Liver (tissue), 3 donors: ENCODE measurements at regions not wholly inside any gene's neighbourhood (a gene's known extent, or its start where the extent isn't known, plus 50 kb on each side); places are given as distances from the start of the nearest gene placed in this dataset.

Experiments used
- GABPA ChIP-seq, 2 donors: IDR thresholded peaks in 1 of 2; conservative IDR thresholded peaks in 1 of 2; 2 replicates each; pipeline ENCODE4 v1.6.1; 2016; ENCODE audit warnings: antibody characterized with exemption in 2 of 2, mild to moderate bottlenecking in 1 of 2, moderate library complexity in 1 of 2
- RXRA ChIP-seq, 2 donors: IDR thresholded peaks; 2 replicates each; pipeline ENCODE4 v1.6.1; 2017 to 2018; ENCODE audit warnings: antibody characterized with exemption in 2 of 2, mild to moderate bottlenecking in 1 of 2
- YY1 ChIP-seq: IDR thresholded peaks from 2 replicates; pipeline ENCODE4 v1.6.1; 2016; ENCODE audit warnings: antibody characterized with exemption, mild to moderate bottlenecking
- TF ChIP-seq, protein P1 (sequence below): fragments of 150-350 bp; IDR thresholded peaks from 2 replicates; pipeline ENCODE4 v1.5.1; 2017; ENCODE audit warnings: improper control_type of control experiment, low read depth, low read length; ENCODE audit not compliant: missing input control
- TF ChIP-seq, protein P2 (sequence below): IDR thresholded peaks from 2 replicates; pipeline ENCODE4 v1.6.1; 2016; ENCODE audit warnings: antibody characterized with exemption, mild to moderate bottlenecking
- donor health status: healthy.
- donor health status: healthy.

DNA sequence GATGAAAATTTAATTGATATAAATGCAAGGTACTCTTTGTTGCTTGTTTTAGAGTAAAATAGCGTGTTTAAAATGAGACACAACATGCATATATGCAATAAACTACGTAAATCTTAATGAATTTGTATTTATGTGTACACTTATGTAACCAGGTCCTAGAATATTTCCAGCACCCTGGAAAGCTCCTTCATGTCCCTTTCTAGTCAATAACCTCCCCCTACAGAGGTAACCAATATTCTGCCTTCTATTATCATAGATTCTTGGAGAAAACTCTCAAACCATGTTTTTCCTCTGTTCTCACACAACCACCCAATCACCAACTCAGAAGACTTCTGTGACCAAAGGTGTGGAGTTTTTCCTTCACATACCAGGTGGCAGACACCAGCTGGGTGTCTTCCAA is 79.6 kb upstream of the THUMPD2 start:
- no peak for TF ChIP-seq YY1
- TF ChIP-seq, protein P1, sequence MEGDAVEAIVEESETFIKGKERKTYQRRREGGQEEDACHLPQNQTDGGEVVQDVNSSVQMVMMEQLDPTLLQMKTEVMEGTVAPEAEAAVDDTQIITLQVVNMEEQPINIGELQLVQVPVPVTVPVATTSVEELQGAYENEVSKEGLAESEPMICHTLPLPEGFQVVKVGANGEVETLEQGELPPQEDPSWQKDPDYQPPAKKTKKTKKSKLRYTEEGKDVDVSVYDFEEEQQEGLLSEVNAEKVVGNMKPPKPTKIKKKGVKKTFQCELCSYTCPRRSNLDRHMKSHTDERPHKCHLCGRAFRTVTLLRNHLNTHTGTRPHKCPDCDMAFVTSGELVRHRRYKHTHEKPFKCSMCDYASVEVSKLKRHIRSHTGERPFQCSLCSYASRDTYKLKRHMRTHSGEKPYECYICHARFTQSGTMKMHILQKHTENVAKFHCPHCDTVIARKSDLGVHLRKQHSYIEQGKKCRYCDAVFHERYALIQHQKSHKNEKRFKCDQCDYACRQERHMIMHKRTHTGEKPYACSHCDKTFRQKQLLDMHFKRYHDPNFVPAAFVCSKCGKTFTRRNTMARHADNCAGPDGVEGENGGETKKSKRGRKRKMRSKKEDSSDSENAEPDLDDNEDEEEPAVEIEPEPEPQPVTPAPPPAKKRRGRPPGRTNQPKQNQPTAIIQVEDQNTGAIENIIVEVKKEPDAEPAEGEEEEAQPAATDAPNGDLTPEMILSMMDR: no peak
- TF ChIP-seq RXRA (IDR thresholded peaks at IDR 0.05): no peak
- no peak for TF ChIP-seq GABPA (IDR thresholded peaks at IDR 0.05 in 1 of 2, conservative IDR thresholded peaks at IDR 0.05 in 1 of 2)
- TF ChIP-seq, protein P2, sequence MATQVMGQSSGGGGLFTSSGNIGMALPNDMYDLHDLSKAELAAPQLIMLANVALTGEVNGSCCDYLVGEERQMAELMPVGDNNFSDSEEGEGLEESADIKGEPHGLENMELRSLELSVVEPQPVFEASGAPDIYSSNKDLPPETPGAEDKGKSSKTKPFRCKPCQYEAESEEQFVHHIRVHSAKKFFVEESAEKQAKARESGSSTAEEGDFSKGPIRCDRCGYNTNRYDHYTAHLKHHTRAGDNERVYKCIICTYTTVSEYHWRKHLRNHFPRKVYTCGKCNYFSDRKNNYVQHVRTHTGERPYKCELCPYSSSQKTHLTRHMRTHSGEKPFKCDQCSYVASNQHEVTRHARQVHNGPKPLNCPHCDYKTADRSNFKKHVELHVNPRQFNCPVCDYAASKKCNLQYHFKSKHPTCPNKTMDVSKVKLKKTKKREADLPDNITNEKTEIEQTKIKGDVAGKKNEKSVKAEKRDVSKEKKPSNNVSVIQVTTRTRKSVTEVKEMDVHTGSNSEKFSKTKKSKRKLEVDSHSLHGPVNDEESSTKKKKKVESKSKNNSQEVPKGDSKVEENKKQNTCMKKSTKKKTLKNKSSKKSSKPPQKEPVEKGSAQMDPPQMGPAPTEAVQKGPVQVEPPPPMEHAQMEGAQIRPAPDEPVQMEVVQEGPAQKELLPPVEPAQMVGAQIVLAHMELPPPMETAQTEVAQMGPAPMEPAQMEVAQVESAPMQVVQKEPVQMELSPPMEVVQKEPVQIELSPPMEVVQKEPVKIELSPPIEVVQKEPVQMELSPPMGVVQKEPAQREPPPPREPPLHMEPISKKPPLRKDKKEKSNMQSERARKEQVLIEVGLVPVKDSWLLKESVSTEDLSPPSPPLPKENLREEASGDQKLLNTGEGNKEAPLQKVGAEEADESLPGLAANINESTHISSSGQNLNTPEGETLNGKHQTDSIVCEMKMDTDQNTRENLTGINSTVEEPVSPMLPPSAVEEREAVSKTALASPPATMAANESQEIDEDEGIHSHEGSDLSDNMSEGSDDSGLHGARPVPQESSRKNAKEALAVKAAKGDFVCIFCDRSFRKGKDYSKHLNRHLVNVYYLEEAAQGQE: peak; percentile 50
